Activated T-cell treated with anti-CD3 and anti-CD28 coated beads for 1 hour (primary cell): ENCODE measurements at regions not wholly inside any gene's neighbourhood (a gene's known extent, or its start where the extent isn't known, plus 50 kb on each side); places are given as distances from the start of the nearest gene placed in this dataset.

Experiments used
- DNase-seq: peaks from one replicate; pipeline ENCODE4 v3.0.0-alpha.2; 2020; ENCODE audit warnings: low read depth

DNA sequence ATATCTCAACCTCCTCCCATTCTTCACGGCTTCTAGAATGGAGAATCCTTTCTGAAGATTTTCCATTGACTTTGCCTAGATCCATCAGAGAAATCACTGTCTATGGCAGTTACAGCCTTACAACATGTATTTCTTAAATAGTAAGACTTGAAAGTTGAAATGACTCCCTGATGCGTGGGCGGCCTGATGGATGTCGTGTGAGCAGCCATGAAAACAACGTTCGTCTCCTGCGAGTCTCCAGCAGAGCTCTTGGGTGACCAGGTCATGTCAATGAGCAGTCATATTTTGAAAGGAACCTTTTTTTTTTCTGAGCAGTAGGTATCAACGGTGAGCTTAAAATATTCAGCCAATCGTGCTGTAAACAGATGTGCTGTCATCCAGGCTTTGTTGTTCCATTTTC is 139.9 kb upstream of the C14orf180 start:
- DNase-seq, result no peak

DNA sequence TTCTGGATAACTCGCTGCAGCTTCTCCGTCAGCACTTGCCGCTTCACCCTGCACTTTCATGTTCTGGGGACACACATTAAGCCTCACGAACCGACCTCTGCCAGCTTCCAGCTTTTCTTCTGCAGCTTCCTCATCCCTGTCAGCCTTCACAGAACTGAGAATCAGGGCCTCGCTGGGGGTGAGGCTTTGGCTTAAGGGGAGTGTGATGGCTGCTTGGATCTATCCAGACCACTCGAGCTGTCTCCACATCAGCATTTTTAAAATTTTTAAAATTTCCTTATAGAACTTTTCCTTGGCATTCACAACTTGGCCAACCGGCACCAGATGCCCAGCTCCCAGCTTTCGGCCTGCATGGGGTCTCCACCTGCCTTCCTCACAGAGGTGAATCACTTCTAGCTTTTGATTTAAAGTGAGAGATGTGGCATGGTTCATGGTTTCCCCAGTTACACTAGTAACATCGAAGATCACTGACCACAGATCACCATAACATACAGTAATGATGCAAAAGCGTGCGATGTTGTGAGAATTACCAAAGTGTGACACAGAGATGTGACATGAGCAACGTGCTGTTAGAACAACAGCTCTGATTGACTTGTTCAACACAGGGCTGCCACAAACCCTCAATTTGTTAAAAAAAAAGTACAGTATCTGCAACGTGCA is 139.1 kb upstream of the C14orf180 start:
- DNase-seq, result no peak

DNA sequence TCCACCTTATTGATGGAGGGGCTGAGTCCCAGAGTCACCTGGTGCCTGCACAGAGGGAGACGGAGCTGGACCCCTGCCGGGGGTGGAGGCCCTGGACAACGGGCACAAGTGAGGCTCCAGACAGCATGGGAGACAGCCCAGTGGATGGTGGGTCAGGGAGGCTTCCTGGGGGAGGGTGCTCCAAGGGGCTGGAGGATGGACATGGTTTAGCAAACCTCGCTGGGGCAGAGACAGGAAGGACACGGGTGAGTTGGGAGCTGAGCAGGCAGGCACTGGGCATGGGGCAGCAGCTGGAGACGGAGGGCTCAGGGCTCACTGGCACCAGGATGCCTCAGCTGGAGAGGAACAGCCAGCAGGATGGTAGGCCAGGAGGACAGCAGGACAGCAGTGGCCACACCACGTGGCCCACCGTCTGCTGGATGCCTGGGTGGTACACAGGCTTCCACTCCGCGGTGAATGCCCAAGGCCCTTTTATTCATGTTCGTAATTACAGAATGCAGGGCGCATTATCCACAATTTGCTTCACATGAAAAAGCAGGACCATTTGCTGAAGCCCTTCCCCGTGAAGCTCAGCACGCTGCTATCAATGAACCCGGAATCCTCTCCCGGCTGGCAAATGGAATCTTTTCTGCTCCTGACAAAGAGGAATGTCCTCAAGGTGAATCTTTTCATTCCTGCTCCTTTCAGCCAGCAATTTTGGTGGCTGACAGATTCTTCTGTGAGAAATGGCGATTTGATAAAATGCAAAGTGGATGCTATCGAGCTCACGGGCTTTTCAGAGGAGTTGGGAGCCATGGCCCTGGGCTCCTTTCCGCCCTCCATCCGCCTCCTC is 138.1 kb upstream of the C14orf180 start:
- no peak for DNase-seq

- no peak for DNase-seq
Measured at GRCh38 chr14:104442107-104442551, 137.4 kb upstream of the C14orf180 start.

DNA sequence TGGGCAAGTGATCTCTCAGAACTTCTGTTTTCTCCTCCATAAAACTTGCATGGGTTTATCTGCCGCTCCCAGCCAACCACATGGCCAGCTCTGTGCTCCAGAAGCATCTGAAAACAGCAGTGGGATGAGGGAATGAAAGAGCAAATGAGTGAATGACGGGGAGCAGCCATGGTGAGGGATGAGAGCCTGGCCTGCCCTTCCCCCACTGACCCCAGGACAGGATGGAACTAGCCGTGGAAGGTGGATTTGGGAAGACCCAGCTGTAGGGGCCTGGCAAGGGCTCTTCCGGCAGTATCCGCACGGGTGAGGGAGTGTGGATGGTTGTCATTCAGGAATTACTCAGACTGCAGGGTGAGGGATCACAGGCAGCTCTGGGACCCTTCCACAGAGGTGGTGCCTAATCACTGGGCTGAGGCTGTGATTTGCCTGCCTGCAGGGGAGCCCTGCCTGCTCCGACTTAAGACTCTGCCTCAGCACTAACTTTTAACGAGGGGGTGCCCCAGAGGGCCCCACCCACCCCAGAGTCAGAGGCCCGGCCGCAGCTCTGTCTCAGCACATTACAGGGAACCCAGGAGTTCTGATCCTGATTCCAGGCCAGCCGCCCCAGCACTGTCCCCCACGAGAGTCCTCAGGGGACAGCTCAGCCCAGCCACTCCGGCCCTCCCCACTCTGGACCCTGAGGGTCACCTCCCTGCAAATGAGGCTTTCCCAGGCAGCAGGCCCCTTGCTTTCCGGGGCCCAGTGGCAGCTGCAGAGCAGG is 136.8 kb upstream of the C14orf180 start:
- DNase-seq, result no peak

- no peak for DNase-seq
Measured at GRCh38 chr14:104443391-104444158, 136.0 kb upstream of the C14orf180 start.

- no peak for DNase-seq
Measured at GRCh38 chr14:104444159-104445030, 135.2 kb upstream of the C14orf180 start.

DNA sequence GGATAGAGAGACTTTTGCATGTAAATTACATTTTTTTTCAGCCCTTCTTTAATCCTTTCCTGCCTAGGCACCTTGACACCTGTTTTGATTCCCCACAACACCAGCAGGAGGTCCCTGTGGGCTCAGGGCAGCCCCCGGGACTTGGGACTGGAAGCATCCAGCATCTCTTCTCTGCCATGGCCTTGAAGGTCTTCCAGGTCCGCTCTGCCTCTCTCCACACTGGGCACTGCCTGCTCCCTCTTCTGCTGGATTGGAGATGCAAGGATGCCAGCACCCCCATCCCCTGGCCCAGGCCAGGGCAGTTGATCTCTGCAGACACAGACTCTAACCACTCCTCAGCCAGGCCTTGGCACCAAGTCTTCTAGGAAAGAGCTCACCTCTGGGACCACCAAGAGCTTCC is 134.5 kb upstream of the C14orf180 start:
- DNase-seq, result no peak

DNA sequence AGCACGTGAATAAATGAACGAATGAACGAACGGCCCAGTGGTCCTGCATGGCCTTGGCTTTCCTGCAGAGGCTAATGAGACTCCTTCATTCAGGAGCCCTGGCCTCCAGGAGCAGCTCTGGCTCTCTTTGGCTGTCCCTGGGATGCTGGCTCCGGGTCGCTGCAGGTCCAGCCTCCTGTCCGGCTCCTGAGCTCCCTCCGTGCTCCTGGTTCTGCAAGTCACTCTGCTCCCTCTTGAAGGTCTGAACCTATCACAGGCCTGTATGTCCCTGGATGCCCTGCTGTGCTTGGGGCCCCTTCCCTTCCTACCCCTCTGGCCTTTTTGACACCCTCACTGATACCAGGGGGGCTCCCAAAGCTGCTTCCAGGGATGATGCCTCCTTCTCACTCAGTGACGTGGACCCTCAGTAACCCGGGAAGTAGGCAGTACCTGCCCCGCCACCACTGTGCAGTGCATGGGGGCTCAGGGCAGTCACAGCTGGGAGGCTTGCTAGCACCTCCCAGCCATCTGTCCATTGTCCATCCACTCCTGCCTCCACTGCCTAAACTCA is 133.7 kb upstream of the C14orf180 start:
- no peak for DNase-seq

GRCh38 chr14:104446611-104447010 is 133.0 kb upstream of the C14orf180 start:
- no peak for DNase-seq

DNA sequence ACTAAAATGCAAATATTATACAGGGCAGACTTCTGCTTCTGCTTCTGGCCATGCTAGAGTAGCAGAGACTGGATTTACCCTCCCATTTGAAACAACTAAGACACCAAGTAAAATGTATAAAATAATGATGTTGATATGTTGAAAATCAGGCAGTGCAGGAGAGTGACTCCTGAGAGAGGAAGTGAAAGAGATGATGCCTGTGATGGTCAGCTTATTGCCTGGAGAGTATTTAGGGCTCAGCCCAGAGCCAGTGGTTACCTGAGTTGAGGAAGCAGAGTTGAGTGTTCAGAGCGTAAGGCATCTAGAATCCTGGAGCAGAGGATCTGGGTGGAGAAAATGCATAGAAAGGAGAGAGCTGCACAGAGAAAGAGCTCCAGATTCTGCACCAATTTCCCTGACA is 131.8 kb upstream of the C14orf180 start:
- DNase-seq, result no peak

DNA sequence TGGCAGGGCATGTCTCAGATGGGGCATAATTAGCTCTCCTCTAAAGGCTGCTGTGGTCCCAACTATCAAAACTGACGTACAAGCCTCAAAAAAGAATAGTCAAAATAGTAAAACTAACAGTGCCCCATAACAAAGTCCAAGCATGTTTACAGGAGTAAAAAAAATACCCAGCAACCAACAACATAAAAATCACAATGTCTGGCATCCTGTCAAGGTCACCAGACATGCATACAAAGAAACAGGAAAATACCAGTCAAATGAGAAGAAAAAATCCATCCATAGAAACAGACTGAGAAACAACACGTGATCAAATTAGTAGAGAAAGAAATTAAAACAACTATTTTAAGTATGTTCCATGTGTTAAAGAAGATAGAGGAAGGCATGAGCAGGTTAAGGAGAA is 131.2 kb upstream of the C14orf180 start:
- no peak for DNase-seq

DNA sequence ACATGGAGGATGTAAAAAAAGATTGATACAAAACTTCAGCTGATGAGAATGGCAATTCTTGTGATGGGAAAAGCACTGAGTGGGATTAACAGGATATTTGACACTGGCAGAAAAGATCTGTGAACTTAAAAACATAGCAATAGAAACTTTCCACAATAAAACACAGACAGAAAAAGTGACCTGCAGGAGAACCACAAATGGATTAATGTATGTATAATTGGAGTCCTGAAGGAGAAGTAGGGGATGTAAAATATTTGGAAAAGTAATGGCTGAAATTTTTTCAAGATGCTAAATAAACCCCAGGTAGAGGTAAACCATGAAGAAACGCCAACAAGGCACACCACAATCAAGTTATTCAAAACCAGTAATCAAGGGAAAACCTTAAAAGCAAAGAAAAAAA is 130.8 kb upstream of the C14orf180 start:
- DNase-seq, result no peak

- no peak for DNase-seq
Measured at GRCh38 chr14:104450811-104451401, 128.7 kb upstream of the C14orf180 start.

- DNase-seq, result no peak
Measured at GRCh38 chr14:104451474-104451873, 128.1 kb upstream of the C14orf180 start.

DNA sequence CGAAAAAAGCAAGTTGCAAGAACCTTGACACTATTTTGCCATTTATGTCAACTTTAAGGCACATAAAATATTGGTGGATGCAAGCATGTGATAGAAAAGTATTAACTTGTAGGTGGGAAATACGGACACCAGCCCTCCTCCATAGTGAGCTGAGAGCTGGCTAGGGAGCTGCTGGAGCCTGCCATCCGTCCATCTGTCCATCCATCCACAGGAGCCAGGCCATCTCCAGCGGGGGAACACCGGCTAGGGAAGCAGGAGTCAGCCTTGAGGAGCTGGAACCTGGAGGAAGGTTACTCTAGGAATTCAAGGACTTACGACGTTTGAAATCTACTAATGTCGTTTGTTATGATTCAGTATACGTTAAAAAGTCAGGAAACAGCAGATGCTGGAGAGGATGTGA is 120.7 kb upstream of the C14orf180 start:
- no peak for DNase-seq

- DNase-seq, result no peak
Measured at GRCh38 chr14:104460791-104461651, 118.5 kb upstream of the C14orf180 start.

DNA sequence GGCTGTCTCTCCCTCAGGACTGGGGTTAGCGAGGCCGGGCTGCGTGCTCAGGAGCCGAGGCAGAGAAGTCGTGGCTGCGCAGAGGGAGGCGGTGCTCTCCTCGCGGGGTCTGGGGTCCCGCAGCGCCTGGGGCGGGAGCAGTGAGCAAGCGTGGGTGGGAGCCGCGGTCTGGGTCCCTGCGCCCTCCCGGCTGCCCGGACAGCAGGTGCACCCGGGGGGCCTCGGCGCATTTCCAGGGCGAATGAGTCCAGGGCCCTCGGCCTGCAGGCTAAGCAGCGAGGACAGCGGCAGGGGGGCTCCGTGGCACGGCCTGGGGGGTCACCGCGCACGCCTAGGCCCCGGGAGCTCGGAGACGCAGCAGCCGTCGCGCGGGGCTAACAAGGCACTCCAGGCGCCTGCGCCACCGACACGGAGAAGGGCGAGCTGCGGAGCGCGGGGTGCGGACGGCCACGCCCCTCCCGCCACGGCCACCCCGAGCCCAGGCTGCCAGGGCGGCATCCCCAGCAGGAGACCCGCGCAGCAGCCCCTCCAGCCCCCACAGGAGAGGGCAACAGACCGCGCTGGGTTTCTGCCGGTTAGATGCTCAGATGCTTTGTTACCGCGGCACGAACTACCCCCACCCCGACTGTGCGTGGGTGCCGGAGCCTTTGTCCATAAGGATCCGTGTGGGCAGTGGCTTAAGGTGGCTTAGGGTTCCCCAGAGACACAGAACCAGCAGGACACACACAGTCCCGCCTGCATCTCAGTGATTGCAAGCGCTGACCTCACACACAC is 117.7 kb upstream of the C14orf180 start:
- DNase-seq, result no peak
